K562 (cell line): ENCODE measurements at regions not wholly inside any gene's neighbourhood (a gene's known extent, or its start where the extent isn't known, plus 50 kb on each side); places are given as distances from the start of the nearest gene placed in this dataset.

Experiments used
- CBFA2T3 ChIP-seq: fragments of 450-650 bp; IDR thresholded peaks from 2 replicates; pipeline ENCODE4 v1.6.1; 2017
- CHD4 ChIP-seq: fragments of 200-600 bp; sonication (generic); IDR thresholded peaks from 3 replicates; pipeline ENCODE4 v1.6.1; 2012; ENCODE audit warnings: low read depth, mild to moderate bottlenecking, mixed read lengths, low read length, inconsistent platforms; ENCODE audit not compliant: insufficient read depth, insufficient replicate concordance, poor library complexity, severe bottlenecking
- DPF2 ChIP-seq: fragments of 450-650 bp; IDR thresholded peaks from 2 replicates; pipeline ENCODE4 v1.6.1; 2016
- ETV1 ChIP-seq: fragments of 450-650 bp; conservative IDR thresholded peaks from 2 replicates; pipeline ENCODE4 v1.6.1; 2016; ENCODE audit warnings: missing genetic modification characterization, control low read depth, low read depth, missing compliant biosample characterization
- FOXK1 ChIP-seq: sonication (generic); formaldehyde crosslinking; IDR thresholded peaks from 2 replicates; pipeline ENCODE4 v1.8.0; 2022; ENCODE audit warnings: missing genetic modification reagents, mild to moderate bottlenecking, borderline replicate concordance
- HCFC1 ChIP-seq: IDR thresholded peaks from 2 replicates; pipeline ENCODE4 v1.6.1; 2012; ENCODE audit warnings: low read depth, low read length, improper control_type of control experiment
- HMGXB4 ChIP-seq: sonication (generic); formaldehyde crosslinking; IDR thresholded peaks from 2 replicates; pipeline ENCODE4 v1.8.1; 2023; ENCODE audit warnings: mild to moderate bottlenecking, missing genetic modification reagents
- JUND ChIP-seq, 2 experiments: IDR thresholded peaks; 2 replicates in 1 of 2; 3 replicates in 1 of 2; pipeline ENCODE4 v1.6.1; 2011; ENCODE audit warnings: borderline replicate concordance in 2 of 2, low read depth in 2 of 2, low read length in 2 of 2, improper control_type of control experiment in 1 of 2, missing biosample characterization in 1 of 2, missing genetic modification characterization in 1 of 2, missing genetic modification reagents in 1 of 2
- MCM7 ChIP-seq, 2 experiments: fragments of 450-650 bp; IDR thresholded peaks; 2 replicates each; pipeline ENCODE4 v1.6.1; 2016 to 2018
- MIER1 ChIP-seq: fragments of 450-650 bp; IDR thresholded peaks from 2 replicates; pipeline ENCODE4 v1.6.1; 2016; ENCODE audit warnings: antibody characterized with exemption, mild to moderate bottlenecking, low read depth
- PBX2 ChIP-seq, 2 experiments: IDR thresholded peaks in 1 of 2; conservative IDR thresholded peaks in 1 of 2; 2 replicates each; pipeline ENCODE4 v1.6.1; 2016; ENCODE audit warnings: low read depth in 2 of 2, mild to moderate bottlenecking in 1 of 2, missing compliant biosample characterization in 1 of 2, missing genetic modification characterization in 1 of 2, moderate library complexity in 1 of 2
- PML ChIP-seq: IDR thresholded peaks from 2 replicates; pipeline ENCODE4 v1.6.1; 2012; ENCODE audit warnings: low read length, inconsistent platforms
- PTRF ChIP-seq: fragments of 450-650 bp; IDR thresholded peaks from 2 replicates; pipeline ENCODE4 v1.6.1; 2016; ENCODE audit warnings: mild to moderate bottlenecking, missing genetic modification characterization, missing compliant biosample characterization
- SAFB ChIP-seq: fragments of 200-400 bp; formaldehyde crosslinking; IDR thresholded peaks from 2 replicates; pipeline ENCODE4 v1.6.1; 2017; ENCODE audit warnings: low read depth, low read length, borderline replicate concordance
- SMAD3 ChIP-seq: fragments of 450-650 bp; formaldehyde crosslinking; conservative IDR thresholded peaks from 2 replicates; pipeline ENCODE4 v1.4.0; 2020; ENCODE audit warnings: mild to moderate bottlenecking
- SMARCA4 ChIP-seq: fragments of 450-650 bp; IDR thresholded peaks from 2 replicates; pipeline ENCODE4 v1.6.1; 2016
- TFAP4 ChIP-seq: sonication (generic); formaldehyde crosslinking; IDR thresholded peaks from 2 replicates; pipeline ENCODE4 v1.8.0; 2022; ENCODE audit warnings: missing genetic modification reagents, mild to moderate bottlenecking, moderate library complexity, borderline replicate concordance
- USF2 ChIP-seq: sonication (generic); formaldehyde crosslinking; IDR thresholded peaks from 2 replicates; pipeline ENCODE4 v1.5.0; 2020; ENCODE audit warnings: missing genetic modification reagents
- ZFP30 ChIP-seq: fragments of 250-450 bp; sonication (Bioruptor Pico); IDR thresholded peaks from 2 replicates; pipeline ENCODE4 v1.8.0; 2022; ENCODE audit warnings: moderate library complexity, mild to moderate bottlenecking, inconsistent platforms, borderline replicate concordance
- ZFP91 ChIP-seq: sonication (generic); formaldehyde crosslinking; IDR thresholded peaks from 2 replicates; pipeline ENCODE4 v1.8.0; 2022; ENCODE audit warnings: mild to moderate bottlenecking, missing genetic modification reagents
- ZNF146 ChIP-seq: IDR thresholded peaks from one replicate; pipeline ENCODE4 v1.6.1; 2018; ENCODE audit warnings: missing compliant biosample characterization; ENCODE audit not compliant: unreplicated experiment
- ZNF445 ChIP-seq: fragments of 250-450 bp; sonication (Bioruptor Pico); IDR thresholded peaks from 2 replicates; pipeline ENCODE4 v1.4.0; 2020; ENCODE audit warnings: low read depth, mild to moderate bottlenecking, moderate library complexity

- TF ChIP-seq JUND (IDR thresholded peaks at IDR 0.05; ENCODE audit: borderline replicate concordance, low read depth, low read length) (peak; percentile 92), JUND (tag; IDR thresholded peaks at IDR 0.05; ENCODE audit: borderline replicate concordance, low read depth, low read length) (peak; percentile 93), TFAP4 (no peak), ZNF445 (CRISPR knock-in tag) (no peak), FOXK1 (CRISPR knock-in tag) (no peak), CHD4 (no peak), MCM7 (IDR thresholded peaks at IDR 0.05) (no peak), SMAD3 (CRISPR knock-in tag) (no peak), ZFP30 (no peak), ZFP91 (CRISPR knock-in tag) (no peak), SAFB (no peak), PTRF (no peak), DPF2 (peak; percentile 87), USF2 (no peak), ZNF146 (CRISPR knock-in tag) (no peak), MIER1 (no peak), HCFC1 (no peak), CBFA2T3 (no peak), SMARCA4 (peak; percentile 81), HMGXB4 (CRISPR knock-in tag) (no peak), PBX2 (CRISPR knock-in tag; IDR thresholded peaks at IDR 0.05; ENCODE audit: low read depth) (no peak), PBX2 (tag; conservative IDR thresholded peaks at IDR 0.05; ENCODE audit: low read depth) (no peak; the same call in 1 of the 2 replicates), PML (no peak), ETV1 (tag) (no peak)
Observed at GRCh38 chr11:109940816-109941215, 152.4 kb upstream of the ZC3H12C start (continued).
